Natural killer cell treated with Interleukin-12 subunit alpha and Interleukin-12 subunit beta and Interleukin-15 and Interleukin-18, amount 100 ng/mL, for 72 hours (primary cell): ENCODE measurements at regions not wholly inside any gene's neighbourhood (a gene's known extent, or its start where the extent isn't known, plus 50 kb on each side); places are given as distances from the start of the nearest gene placed in this dataset.

Experiments
- ATAC-seq, 2 donors: fragments of 150-1000 bp; cut with Tn5 transposase in 1 of 2; sonication (Bioruptor Pico), chemical (Tn5 transposase) in 1 of 2; 2 replicates each; pipeline ENCODE4 v1.10.0; 2021
- DNase-seq: peaks from one replicate; pipeline ENCODE4 v3.0.0; 2022; ENCODE audit warnings: low spot score
- H3K27ac Mint-ChIP-seq, 2 donors: 1 replicate in 1 of 2; 2 replicates in 1 of 2; pipeline ENCODE4 v1.8.0; 2022; ENCODE audit warnings: mixed read lengths in 2 of 2, mild to moderate bottlenecking in 1 of 2, moderate library complexity in 1 of 2
- H3K27me3 Mint-ChIP-seq, 2 donors: 1 replicate in 1 of 2; 2 replicates in 1 of 2; pipeline ENCODE4 v1.8.0; 2022; ENCODE audit warnings: mixed read lengths in 2 of 2
- H3K36me3 Mint-ChIP-seq: one replicate; pipeline ENCODE4 v1.8.0; 2022; ENCODE audit warnings: mixed read lengths
- H3K4me1 Mint-ChIP-seq, 2 donors: 1 replicate in 1 of 2; 2 replicates in 1 of 2; pipeline ENCODE4 v1.8.0; 2022; ENCODE audit warnings: low read depth in 2 of 2, mixed read lengths in 2 of 2, mild to moderate bottlenecking in 1 of 2
- H3K4me3 Mint-ChIP-seq: one replicate; pipeline ENCODE4 v1.8.0; 2022; ENCODE audit warnings: mixed read lengths
- H3K9me3 Mint-ChIP-seq: 2 replicates; pipeline ENCODE4 v1.8.0; 2022; ENCODE audit warnings: mixed read lengths

DNA sequence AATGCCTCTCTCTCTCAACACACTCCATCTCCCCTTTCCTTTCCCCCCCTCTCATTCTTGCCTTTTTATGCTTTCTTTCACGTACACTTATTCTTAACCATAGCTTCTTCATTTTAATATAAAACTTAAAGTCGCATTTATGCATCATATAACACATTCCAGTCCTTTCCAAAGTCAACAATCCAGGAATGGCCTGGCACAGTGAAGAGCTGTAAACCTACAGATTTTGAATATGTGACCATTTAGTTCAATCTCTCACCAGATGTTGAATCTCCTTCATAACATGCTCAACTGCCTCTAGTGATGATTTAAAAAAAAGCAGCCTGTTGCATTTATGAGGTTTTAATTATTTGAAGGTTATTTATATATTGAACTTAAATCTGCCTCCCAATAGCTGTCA lies 186.2 kb upstream of the GRAMD2B start:
- H3K36me3 Mint-ChIP-seq: no peaks in the 10 kb centered on the region
- no peak for ATAC-seq
- H3K4me1 Mint-ChIP-seq: no peaks in the 10 kb centered on the region
- no peak overlapping the region for H3K4me3 Mint-ChIP-seq
- H3K27ac Mint-ChIP-seq: no peak overlapping the region
- H3K27me3 Mint-ChIP-seq: no peaks in the 10 kb centered on the region
- no peak for DNase-seq
- peaks cover 5% of the 10 kb centered on the region for H3K9me3 Mint-ChIP-seq

DNA sequence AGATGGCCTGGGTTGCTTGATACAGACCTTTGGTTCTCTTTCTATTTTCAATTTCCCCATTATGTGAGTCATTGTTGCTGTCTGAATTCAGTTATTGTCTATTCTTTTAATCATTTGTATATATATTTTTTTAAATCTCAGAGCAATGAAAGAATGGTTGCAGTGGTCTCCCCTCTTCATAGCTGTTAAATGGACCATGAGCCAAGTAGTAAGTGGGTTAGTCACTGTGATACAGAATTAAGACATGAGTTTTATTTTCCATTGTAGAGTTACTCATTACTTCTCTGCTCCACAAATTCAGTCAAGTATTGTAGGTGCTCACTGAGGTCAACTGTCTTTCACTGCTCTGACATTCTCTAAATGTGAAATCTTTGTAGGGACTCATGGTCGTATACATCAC lies 174.6 kb upstream of the GRAMD2B start:
- H3K9me3 Mint-ChIP-seq: peaks cover 13% of the 10 kb centered on the region

DNA sequence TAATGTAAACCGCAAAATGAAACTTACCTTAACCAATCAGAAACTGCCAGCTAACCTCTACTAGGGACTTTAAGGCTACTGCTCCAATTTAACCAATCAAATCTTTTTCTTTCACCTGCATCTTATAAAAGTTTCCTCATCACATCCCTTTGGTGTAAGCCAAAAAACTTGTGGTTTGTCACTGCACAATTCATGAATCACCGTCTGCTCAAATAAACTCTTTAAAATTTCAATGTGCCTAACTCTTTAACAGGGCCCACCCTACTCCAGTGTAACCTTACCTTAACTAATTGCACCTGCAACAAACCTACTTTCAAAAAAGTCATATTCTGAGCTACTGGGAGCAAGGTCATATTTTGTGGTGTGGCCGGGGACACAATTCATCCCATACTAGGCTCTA lies 172.2 kb upstream of the GRAMD2B start:
- H3K4me1 Mint-ChIP-seq: no peaks in the 10 kb centered on the region
- no peak for ATAC-seq
- peaks cover 13% of the 10 kb centered on the region for H3K9me3 Mint-ChIP-seq
- H3K27me3 Mint-ChIP-seq: no peaks in the 10 kb centered on the region
- H3K27ac Mint-ChIP-seq: no peak overlapping the region
- DNase-seq: no peak
- H3K36me3 Mint-ChIP-seq: no peaks in the 10 kb centered on the region
- H3K4me3 Mint-ChIP-seq: no peak overlapping the region

More for the DNA sequence above, 174.6 kb upstream of the GRAMD2B start:
- no peaks in the 10 kb centered on the region for H3K4me1 Mint-ChIP-seq
- no peaks in the 10 kb centered on the region for H3K27me3 Mint-ChIP-seq
- ATAC-seq (no peak), DNase-seq (no peak)
- no peak overlapping the region for H3K27ac Mint-ChIP-seq
- no peak overlapping the region for H3K4me3 Mint-ChIP-seq
- no peaks in the 10 kb centered on the region for H3K36me3 Mint-ChIP-seq

DNA sequence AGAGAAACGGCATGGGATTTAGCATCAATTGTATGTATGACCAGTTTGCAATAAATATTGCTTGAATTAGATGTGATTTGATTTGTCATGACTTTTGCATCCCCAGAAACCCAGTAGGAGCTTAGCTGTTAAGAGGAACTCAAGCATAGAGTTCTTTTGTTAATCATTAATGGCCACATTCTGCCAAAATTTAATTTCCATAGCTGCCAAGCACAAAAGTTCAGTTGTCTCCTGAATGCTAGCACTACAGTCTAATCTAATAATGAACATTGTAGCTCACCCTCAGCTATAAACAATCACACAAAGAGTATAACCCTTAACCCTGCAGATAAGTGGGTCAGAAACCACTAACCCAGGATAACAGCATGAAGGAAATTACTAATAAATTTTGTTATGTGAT lies 169.8 kb upstream of the GRAMD2B start:
- ATAC-seq: no peak
- H3K4me1 Mint-ChIP-seq: no peaks in the 10 kb centered on the region
- no peaks in the 10 kb centered on the region for H3K27me3 Mint-ChIP-seq
- no peak overlapping the region for H3K27ac Mint-ChIP-seq
- DNase-seq: no peak
- peaks cover 5% of the 10 kb centered on the region for H3K36me3 Mint-ChIP-seq
- peaks cover 12% of the 10 kb centered on the region for H3K9me3 Mint-ChIP-seq
- no peak overlapping the region for H3K4me3 Mint-ChIP-seq

DNA sequence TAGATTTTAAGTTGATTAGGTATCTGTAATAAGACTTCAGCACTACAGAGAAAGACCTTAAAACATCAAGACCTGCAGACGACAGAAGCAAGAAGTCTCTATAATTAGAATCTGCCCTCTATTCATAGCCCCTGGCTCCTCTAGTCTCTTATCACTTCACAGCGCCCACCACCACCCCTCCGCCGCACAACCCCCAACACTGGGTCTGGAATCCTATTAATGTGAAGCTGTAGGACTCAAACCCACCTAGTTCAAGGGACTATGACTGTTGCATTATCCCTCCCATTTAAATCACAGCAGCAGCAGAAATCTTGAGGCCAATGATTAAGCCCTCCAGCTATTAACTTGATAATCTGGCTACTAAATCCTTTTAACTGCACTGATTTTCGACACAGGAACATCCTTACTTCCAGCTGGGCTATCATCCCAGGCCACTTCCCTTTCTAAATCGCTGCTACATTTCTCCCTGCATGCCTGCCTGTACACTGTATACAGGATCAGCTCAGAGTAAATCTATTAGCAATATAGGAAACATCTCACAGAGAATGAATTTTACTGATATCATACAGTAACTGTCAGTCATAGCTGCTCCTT lies 159.5 kb upstream of the GRAMD2B start:
- no peak overlapping the region for H3K4me3 Mint-ChIP-seq
- H3K27me3 Mint-ChIP-seq: no peaks in the 10 kb centered on the region
- DNase-seq (no peak), ATAC-seq (no peak)
- no peaks in the 10 kb centered on the region for H3K4me1 Mint-ChIP-seq
- H3K9me3 Mint-ChIP-seq: no peaks in the 10 kb centered on the region
- no peaks in the 10 kb centered on the region for H3K36me3 Mint-ChIP-seq
- no peak overlapping the region for H3K27ac Mint-ChIP-seq

DNA sequence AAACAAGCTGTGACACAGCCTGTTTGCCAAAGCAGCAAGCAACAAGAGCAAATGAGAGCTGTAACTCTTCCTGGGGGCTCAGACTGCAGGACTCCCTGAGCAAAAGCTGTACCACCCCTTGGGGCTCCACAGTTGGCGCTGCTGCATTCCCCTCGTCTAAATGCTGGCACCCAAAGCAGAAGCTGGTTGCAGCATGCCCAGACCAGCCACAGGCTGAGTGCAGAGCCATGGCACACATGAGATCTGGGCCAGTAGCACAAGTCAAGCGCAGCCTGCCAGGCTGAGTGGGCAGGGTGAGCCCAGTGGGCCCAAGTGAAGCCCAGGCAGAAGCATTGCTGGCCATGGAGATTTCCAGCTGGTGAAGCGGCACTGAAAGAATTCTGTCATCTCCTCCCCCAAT lies 157.3 kb upstream of the GRAMD2B start:
- Mint-ChIP-seq H3K27ac (no peak overlapping the region), H3K27me3 (no peaks in the 10 kb centered on the region), H3K4me1 (no peaks in the 10 kb centered on the region), H3K9me3 (no peaks in the 10 kb centered on the region), H3K36me3 (no peaks in the 10 kb centered on the region), H3K4me3 (no peak overlapping the region)
- DNase-seq: no peak
- peak in 1 of 2 donors; percentile 28 for ATAC-seq

DNA sequence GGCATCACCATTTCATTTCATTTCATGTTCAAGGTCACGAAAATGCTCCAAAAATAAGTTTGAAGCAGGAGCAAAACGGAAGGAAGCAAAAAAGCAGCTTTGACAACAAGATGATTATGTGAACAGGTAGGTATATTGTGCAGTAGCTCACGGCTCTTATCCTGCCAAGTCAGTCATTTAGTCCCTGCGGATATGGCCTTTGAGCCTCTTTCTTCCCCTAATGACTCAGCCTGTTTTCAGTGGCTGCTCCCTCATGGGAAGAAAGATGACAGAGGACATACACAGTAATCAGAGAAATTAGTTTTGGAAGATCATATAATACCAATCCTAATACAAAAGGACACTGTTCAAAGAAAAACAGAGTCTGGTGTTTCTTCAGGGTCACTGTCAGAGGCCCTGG lies 155.8 kb upstream of the GRAMD2B start:
- H3K27me3 Mint-ChIP-seq: no peaks in the 10 kb centered on the region
- no peak for ATAC-seq
- H3K36me3 Mint-ChIP-seq: no peaks in the 10 kb centered on the region
- H3K27ac Mint-ChIP-seq: no peak overlapping the region
- no peak for DNase-seq
- no peaks in the 10 kb centered on the region for H3K9me3 Mint-ChIP-seq
- H3K4me1 Mint-ChIP-seq: no peaks in the 10 kb centered on the region
- H3K4me3 Mint-ChIP-seq: no peak overlapping the region

DNA sequence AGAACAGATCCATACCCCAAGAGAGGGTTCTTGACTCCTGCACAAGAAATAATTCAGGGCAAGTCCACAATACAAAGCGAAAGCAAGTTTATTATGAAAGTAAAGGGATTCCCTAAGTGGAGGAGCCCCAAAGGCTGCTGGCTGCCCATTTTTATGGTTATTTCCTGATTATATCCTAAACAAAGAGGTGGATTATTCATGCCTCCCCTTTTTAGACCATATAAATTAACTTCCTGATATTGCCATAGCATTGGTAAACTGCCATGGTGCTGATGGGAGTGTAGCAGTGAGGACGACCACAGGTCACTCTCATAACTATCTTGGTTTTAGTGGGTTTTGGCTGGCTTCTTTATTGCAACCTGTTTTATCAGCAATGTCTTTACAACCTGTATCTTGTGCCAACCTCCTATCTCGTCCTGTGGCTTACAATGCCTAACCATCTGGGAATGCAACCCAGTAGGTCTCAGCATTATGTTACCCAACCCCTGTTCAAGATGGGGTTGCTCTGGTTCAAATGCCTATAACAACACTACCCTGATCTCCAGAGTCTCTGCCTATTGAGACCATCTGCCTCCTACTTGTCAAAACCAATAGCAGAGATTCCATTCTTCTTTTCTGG lies 154.4 kb upstream of the GRAMD2B start:
- no peaks in the 10 kb centered on the region for H3K9me3 Mint-ChIP-seq
- no peaks in the 10 kb centered on the region for H3K36me3 Mint-ChIP-seq
- no peaks in the 10 kb centered on the region for H3K4me1 Mint-ChIP-seq
- ATAC-seq: no peak
- no peak overlapping the region for H3K4me3 Mint-ChIP-seq
- no peaks in the 10 kb centered on the region for H3K27me3 Mint-ChIP-seq
- no peak for DNase-seq
- no peak overlapping the region for H3K27ac Mint-ChIP-seq

DNA sequence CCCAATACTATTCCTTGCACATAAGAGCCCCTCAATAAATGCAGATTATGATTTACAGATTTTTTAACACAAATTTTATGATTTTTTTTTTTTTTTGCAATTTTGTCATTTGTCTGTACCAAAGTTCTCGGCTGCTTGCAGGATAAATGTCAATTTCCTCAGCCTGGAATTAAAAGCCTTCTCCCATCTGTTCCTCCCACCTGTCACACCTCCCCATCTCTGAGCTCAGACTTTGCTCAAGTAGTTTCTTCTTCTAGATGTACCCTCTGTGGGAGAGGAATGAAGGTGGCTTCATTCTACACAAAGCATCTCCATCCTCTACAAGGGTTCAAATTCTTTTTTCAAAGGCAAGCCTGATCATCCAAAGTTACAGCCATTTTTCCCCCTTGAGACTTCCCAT lies 153.7 kb upstream of the GRAMD2B start:
- DNase-seq: no peak
- no peaks in the 10 kb centered on the region for H3K36me3 Mint-ChIP-seq

DNA sequence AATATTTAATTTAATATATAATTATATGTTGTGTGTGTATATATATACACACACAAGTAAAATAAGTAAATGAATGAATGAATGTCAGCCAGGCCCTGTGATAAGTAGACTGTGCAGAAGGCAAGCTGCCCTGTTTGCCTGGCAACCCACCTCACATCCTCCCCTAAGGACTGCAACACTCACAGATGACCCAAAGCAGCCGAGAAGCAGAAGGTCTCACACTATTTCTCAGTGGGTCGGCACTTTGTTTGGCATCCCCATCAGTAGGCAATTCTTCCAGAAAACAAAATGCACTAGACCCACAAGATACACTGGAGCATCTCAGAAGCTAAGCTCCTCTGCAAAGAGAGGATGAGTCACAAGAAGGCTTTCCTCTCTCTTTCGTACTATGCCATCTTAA lies 152.1 kb upstream of the GRAMD2B start:
- ATAC-seq: no peak
- no peaks in the 10 kb centered on the region for H3K27me3 Mint-ChIP-seq
- no peaks in the 10 kb centered on the region for H3K9me3 Mint-ChIP-seq
- H3K4me3 Mint-ChIP-seq: no peak overlapping the region
- no peak overlapping the region for H3K27ac Mint-ChIP-seq
- DNase-seq: no peak
- no peaks in the 10 kb centered on the region for H3K4me1 Mint-ChIP-seq
- no peaks in the 10 kb centered on the region for H3K36me3 Mint-ChIP-seq

More for the DNA sequence above, 153.7 kb upstream of the GRAMD2B start:
- no peak for ATAC-seq
- Mint-ChIP-seq H3K9me3 (no peaks in the 10 kb centered on the region), H3K27me3 (no peaks in the 10 kb centered on the region), H3K4me3 (no peak overlapping the region), H3K4me1 (no peaks in the 10 kb centered on the region), H3K27ac (no peak overlapping the region)

DNA sequence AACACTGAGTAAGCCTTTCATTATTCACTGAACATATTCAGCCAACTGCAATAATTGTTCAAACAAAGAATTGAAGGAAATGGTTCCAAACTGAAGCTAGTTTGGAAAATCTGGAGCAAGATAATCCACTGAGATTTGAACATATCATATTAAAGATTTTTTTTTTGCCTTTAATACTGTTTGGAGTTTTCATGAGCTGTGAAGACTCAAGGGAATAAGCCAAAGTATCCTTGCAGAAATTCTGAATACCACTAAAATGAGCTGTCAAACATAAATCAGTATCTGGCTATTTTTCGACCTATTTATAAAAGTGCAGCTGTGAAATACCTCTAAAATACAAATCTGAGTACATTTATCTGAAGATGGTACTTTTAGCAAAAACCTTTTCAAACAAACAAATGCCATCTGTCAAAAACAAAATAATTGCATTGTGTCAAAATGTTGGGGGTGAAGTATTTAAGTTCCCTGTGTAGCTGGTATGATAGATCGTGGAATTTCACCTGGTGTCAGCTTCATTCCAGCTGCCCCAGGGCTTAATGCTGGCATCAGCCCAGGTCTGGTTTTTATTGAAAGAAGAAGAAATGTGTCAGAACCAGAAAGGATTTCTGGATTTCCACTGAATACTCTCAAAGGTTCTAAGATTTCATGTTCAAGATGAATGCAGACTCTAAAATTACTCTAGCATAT lies 149.0 kb upstream of the GRAMD2B start:
- DNase-seq: no peak
- Mint-ChIP-seq H3K4me3 (no peak overlapping the region), H3K27ac (no peak overlapping the region), H3K27me3 (no peaks in the 10 kb centered on the region), H3K4me1 (no peaks in the 10 kb centered on the region), H3K36me3 (no peaks in the 10 kb centered on the region), H3K9me3 (no peaks in the 10 kb centered on the region)
- no peak for ATAC-seq

DNA sequence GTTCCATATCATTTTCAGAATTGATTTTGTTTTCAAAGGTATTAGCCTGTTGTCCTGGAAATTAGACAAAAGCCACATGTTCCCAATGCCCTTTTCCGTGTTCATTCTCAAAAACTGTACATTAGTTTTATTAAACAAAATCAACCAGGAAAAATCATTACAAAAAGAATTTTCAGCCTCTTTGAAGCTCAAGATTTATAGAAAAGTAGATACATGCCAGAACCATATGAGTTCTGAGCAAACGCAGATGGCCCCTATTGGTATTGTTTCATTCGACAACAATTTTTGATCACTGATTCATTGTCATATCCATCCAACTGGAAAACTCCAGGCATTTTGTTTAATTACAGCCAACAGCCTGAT lies 148.5 kb upstream of the GRAMD2B start:
- H3K27ac Mint-ChIP-seq: no peak overlapping the region
- no peaks in the 10 kb centered on the region for H3K36me3 Mint-ChIP-seq
- no peak overlapping the region for H3K4me3 Mint-ChIP-seq
- ATAC-seq (no peak), DNase-seq (no peak)
- no peaks in the 10 kb centered on the region for H3K4me1 Mint-ChIP-seq
- no peaks in the 10 kb centered on the region for H3K27me3 Mint-ChIP-seq
- no peaks in the 10 kb centered on the region for H3K9me3 Mint-ChIP-seq

DNA sequence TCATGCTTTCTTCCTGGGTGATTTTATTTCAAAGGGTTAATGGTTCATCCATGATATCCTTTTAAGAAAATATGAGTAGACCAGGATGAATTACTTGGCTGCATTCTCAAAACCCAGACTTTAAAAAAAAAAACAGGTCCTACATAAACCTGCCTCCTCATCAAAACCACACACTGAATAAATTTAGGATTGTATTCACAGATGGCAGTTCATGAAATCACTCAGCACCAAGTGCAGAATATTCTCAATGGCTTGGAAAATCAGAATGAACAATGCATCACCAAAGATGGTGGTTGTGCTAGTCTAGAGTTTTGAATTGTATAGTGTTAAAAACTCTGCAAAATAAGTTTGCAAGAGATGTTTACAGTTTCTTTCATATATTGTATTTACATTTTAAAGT lies 145.4 kb upstream of the GRAMD2B start:
- DNase-seq: no peak
- Mint-ChIP-seq H3K4me3 (no peak overlapping the region), H3K36me3 (no peaks in the 10 kb centered on the region), H3K4me1 (no peaks in the 10 kb centered on the region), H3K27me3 (no peaks in the 10 kb centered on the region), H3K27ac (no peak overlapping the region), H3K9me3 (no peaks in the 10 kb centered on the region)
- no peak for ATAC-seq

DNA sequence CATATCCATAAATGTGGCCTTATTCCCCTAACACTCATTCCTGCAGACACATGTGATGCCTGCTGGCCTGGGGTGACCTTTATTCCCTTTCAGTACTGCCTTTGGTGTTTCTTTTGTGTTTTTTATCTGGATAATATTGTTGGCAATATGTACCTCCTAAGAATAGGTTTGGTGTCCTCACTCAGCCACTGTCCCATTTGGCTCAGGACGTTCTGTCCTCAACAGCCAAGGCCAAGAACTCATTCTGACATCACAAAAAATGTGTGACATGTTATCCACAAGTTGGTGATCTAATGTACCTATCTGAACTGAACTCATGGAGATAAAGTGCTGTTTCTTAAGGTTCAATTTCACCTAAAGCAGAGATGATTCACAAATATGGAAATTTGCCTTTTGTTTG lies 142.9 kb upstream of the GRAMD2B start:
- ATAC-seq (no peak), DNase-seq (no peak)
- Mint-ChIP-seq H3K4me3 (no peak overlapping the region), H3K27ac (no peak overlapping the region), H3K4me1 (no peaks in the 10 kb centered on the region), H3K36me3 (no peaks in the 10 kb centered on the region), H3K27me3 (no peaks in the 10 kb centered on the region), H3K9me3 (no peaks in the 10 kb centered on the region)

DNA sequence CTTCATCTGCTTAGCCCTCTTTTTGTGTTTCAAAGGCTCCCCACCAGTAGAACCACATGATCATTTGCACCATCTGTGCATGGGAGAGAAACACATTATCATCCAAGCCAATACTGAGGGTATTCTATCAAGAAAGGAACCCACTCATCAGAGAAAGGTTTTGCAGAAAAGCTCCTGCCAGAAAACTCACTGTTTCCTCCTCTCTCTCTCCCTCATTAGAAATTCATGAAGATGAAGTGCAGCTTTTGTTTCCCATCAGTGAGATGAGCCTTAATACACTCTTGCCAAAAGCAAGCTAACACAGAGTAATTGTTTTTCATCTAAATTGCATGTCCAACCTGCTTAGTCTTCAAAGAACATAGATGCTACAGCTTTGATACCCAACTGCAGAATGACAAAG lies 142.4 kb upstream of the GRAMD2B start:
- Mint-ChIP-seq H3K27ac (no peak overlapping the region), H3K27me3 (no peaks in the 10 kb centered on the region), H3K9me3 (no peaks in the 10 kb centered on the region), H3K4me1 (no peaks in the 10 kb centered on the region), H3K4me3 (no peak overlapping the region), H3K36me3 (no peaks in the 10 kb centered on the region)
- DNase-seq (no peak), ATAC-seq (no peak)
